ENCODE measurements at regions not wholly inside any gene's neighbourhood (a gene's known extent, or its start where the extent isn't known, plus 50 kb on each side); places are given as distances from the start of the nearest gene placed in this dataset.

GRCh38 chr13:50726164-50726563 lies 117.3 kb downstream of the DLEU7 start:
- POLR2A ChIA-PET = no interaction called here

GRCh38 chr13:50729177-50729576 lies 114.3 kb downstream of the DLEU7 start:
- CTCF ChIA-PET = no interaction called here
- H3K27me3 Mint-ChIP-seq = peaks cover 3% of the 10 kb centered on the region
- POLR2A ChIA-PET = no interaction called here

More at GRCh38 chr13:50726164-50726563, 117.3 kb downstream of the DLEU7 start:
- no peak overlapping the region for H3K4me3 Mint-ChIP-seq
- DNase-seq = no peak
- peaks cover 7% of the 10 kb centered on the region for H3K9me3 Mint-ChIP-seq
- H3K4me1 Mint-ChIP-seq (ENCODE audit: low read depth) = no peaks in the 10 kb centered on the region
- H3K27ac Mint-ChIP-seq = no peak overlapping the region
- intact Hi-C loops (cut with micrococcal nuclease) = no loop called here
- CTCF ChIA-PET = no interaction called here
- H3K27me3 Mint-ChIP-seq = peaks cover 3% of the 10 kb centered on the region
- H3K36me3 Mint-ChIP-seq = no peaks in the 10 kb centered on the region

DNA sequence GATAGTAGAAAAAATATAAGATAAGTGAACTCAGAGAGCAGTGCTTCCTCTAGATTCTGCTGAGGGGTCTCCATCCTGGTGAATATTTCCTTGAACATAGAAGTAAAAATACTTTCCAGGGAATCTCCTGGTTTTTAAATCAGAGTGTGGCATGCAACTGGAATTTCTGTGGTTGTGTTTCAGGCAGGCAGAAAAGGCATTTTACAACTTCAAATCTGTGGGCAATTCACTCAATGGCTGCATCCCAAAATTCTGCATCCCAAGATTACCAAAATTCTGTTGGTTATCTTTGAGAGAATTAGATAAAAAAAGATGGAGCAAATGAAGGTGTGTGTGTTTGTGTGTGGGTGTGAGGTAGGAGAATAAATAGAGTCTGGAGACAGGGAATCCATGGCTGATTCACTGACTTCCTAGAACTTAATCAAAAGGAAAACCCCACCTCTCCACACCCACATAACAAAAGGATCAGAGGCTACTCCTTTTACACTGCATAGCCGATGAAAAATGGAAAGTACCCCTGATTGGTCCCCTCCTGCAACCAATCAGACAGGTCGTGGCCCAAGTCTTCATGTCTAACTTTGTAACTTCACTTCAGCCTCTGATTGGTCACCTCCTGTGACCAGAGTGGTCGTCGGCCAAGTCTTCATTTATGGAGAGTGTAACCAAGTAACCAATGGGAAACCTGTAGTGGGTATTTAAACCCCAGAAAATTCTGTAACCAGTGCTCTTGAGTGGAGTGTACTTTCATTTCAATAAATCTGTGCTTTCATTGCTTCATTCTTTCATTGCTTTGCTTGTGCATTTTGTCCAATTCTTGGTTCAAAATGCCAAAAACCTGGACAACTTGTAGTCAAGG lies 112.8 kb downstream of the DLEU7 start:
- intact Hi-C loops (cut with micrococcal nuclease) = no loop called here
- ChIA-PET CTCF (no interaction called here), POLR2A (no interaction called here)
- Mint-ChIP-seq H3K4me3 (no peak overlapping the region), H3K36me3 (no peaks in the 10 kb centered on the region), H3K27ac (no peak overlapping the region), H3K27me3 (peaks cover 3% of the 10 kb centered on the region), H3K4me1 (ENCODE audit: low read depth) (peaks cover 5% of the 10 kb centered on the region), H3K9me3 (peaks cover 7% of the 10 kb centered on the region)
- DNase-seq = no peak

More at GRCh38 chr13:50729177-50729576, 114.3 kb downstream of the DLEU7 start:
- no peak for DNase-seq
- no peaks in the 10 kb centered on the region for H3K36me3 Mint-ChIP-seq
- H3K4me3 Mint-ChIP-seq = no peak overlapping the region
- H3K4me1 Mint-ChIP-seq (ENCODE audit: low read depth) = peaks cover 5% of the 10 kb centered on the region
- H3K27ac Mint-ChIP-seq = no peak overlapping the region
- peaks cover 7% of the 10 kb centered on the region for H3K9me3 Mint-ChIP-seq
- intact Hi-C loops (cut with micrococcal nuclease) = no loop called here

GRCh38 chr13:50731400-50731799 lies 112.1 kb downstream of the DLEU7 start:
- Mint-ChIP-seq H3K36me3 (no peaks in the 10 kb centered on the region), H3K4me3 (no peak overlapping the region), H3K9me3 (peaks cover 7% of the 10 kb centered on the region), H3K27me3 (peaks cover 3% of the 10 kb centered on the region), H3K27ac (no peak overlapping the region), H3K4me1 (ENCODE audit: low read depth) (peaks cover 5% of the 10 kb centered on the region)
- ChIA-PET POLR2A (no interaction called here), CTCF (no interaction called here)
- intact Hi-C loops (cut with micrococcal nuclease) = no loop called here
- DNase-seq = no peak

DNA sequence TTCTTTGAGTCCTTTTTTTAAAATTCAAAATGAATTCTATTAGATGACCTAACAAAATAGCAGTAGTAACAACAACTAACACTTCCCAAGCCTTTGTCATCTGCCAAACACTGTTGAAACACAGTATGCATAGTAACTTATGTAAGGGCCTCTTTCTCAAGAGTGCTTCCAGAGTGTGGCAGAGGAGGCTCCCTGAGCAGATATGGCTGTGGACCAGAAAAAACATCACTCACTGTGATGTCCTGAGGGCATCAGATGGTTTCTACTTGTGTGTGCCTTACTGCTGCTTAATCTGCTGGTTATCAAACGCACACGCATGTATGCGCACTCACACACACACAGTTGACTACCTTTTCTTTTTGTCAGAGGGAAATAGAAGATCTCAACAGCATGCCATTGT lies 110.8 kb downstream of the DLEU7 start:
- Mint-ChIP-seq H3K4me3 (no peak overlapping the region), H3K4me1 (ENCODE audit: low read depth) (peaks cover 5% of the 10 kb centered on the region), H3K9me3 (peaks cover 7% of the 10 kb centered on the region), H3K27me3 (peaks cover 3% of the 10 kb centered on the region), H3K27ac (no peak overlapping the region), H3K36me3 (no peaks in the 10 kb centered on the region)
- DNase-seq = no peak
- POLR2A ChIA-PET = no interaction called here
- CTCF ChIA-PET = no interaction called here
- intact Hi-C loops (cut with micrococcal nuclease) = no loop called here

DNA sequence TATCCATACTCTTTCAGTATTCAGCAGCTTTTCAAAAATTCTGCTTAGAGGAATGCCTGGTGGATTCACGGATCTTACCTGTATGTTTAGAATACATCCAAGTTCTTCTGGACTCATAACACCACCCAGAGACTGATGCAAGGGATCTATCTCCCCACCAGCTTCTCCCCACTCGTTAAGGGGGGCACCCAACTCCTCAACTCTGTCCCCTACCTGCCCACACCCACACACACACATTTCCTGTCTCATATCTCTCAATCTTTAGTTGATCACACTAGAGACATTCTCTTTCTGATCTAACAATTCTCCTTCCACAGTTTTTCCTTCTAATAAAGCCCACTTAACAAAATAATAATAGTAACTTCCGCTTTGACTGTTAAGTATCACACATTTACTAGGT lies 110.1 kb downstream of the DLEU7 start:
- intact Hi-C loops (cut with micrococcal nuclease) = no loop called here
- ChIA-PET CTCF (no interaction called here), POLR2A (no interaction called here)
- H3K27ac Mint-ChIP-seq = no peak overlapping the region
- peaks cover 3% of the 10 kb centered on the region for H3K27me3 Mint-ChIP-seq
- DNase-seq = no peak
- peaks cover 5% of the 10 kb centered on the region for H3K4me1 Mint-ChIP-seq (ENCODE audit: low read depth)
- H3K36me3 Mint-ChIP-seq = no peaks in the 10 kb centered on the region
- peaks cover 7% of the 10 kb centered on the region for H3K9me3 Mint-ChIP-seq
- no peak overlapping the region for H3K4me3 Mint-ChIP-seq

- ChIA-PET CTCF (no interaction called here), POLR2A (no interaction called here)
- H3K36me3 Mint-ChIP-seq = no peaks in the 10 kb centered on the region
- H3K27me3 Mint-ChIP-seq = peaks cover under 1% of the 10 kb centered on the region
- no peak overlapping the region for H3K27ac Mint-ChIP-seq
- no peak for DNase-seq
- H3K4me1 Mint-ChIP-seq (ENCODE audit: low read depth) = peaks cover 5% of the 10 kb centered on the region
- peaks cover 5% of the 10 kb centered on the region for H3K9me3 Mint-ChIP-seq
- intact Hi-C loops (cut with micrococcal nuclease) = no loop called here
- no peak overlapping the region for H3K4me3 Mint-ChIP-seq
These were observed 108.4 kb downstream of the DLEU7 start for GRCh38 chr13:50735071-50735470.

- Mint-ChIP-seq H3K27me3 (no peaks in the 10 kb centered on the region), H3K9me3 (peaks cover 3% of the 10 kb centered on the region), H3K36me3 (no peaks in the 10 kb centered on the region), H3K27ac (no peak overlapping the region), H3K4me1 (ENCODE audit: low read depth) (peaks cover 3% of the 10 kb centered on the region), H3K4me3 (no peak overlapping the region)
- intact Hi-C loops (cut with micrococcal nuclease) = no loop called here
- POLR2A ChIA-PET = no interaction called here
- no peak for DNase-seq
- CTCF ChIA-PET = interaction anchor here (1.0 kb wide), 1 partner anchor 13 kb away, joined by 3 read pairs; no protein-coding TSS in a partner anchor
These were observed 103.3 kb downstream of the DLEU7 start for GRCh38 chr13:50740052-50740741.

- ChIA-PET POLR2A (no interaction called here), CTCF (no interaction called here)
- no peak overlapping the region for H3K4me3 Mint-ChIP-seq
- no peak overlapping the region for H3K27ac Mint-ChIP-seq
- H3K36me3 Mint-ChIP-seq = no peaks in the 10 kb centered on the region
- no peak for DNase-seq
- intact Hi-C loops (cut with micrococcal nuclease) = no loop called here
- peaks cover 3% of the 10 kb centered on the region for H3K4me1 Mint-ChIP-seq (ENCODE audit: low read depth)
- H3K27me3 Mint-ChIP-seq = no peaks in the 10 kb centered on the region
- H3K9me3 Mint-ChIP-seq = peaks cover 3% of the 10 kb centered on the region
These were observed 101.1 kb downstream of the DLEU7 start for GRCh38 chr13:50742353-50742752.

GRCh38 chr13:50742968-50743367 lies 100.5 kb downstream of the DLEU7 start:
- intact Hi-C loops (cut with micrococcal nuclease) = no loop called here
- H3K27me3 Mint-ChIP-seq = no peaks in the 10 kb centered on the region
- no peak for DNase-seq
- H3K27ac Mint-ChIP-seq = no peak overlapping the region
- CTCF ChIA-PET = no interaction called here
- H3K36me3 Mint-ChIP-seq = no peaks in the 10 kb centered on the region
- POLR2A ChIA-PET = no interaction called here
- no peak overlapping the region for H3K4me3 Mint-ChIP-seq
- peaks cover 3% of the 10 kb centered on the region for H3K9me3 Mint-ChIP-seq
- peaks cover 3% of the 10 kb centered on the region for H3K4me1 Mint-ChIP-seq (ENCODE audit: low read depth)

GRCh38 chr13:50744116-50744660 lies 99.3 kb downstream of the DLEU7 start:
- no peaks in the 10 kb centered on the region for H3K27me3 Mint-ChIP-seq
- no peak for DNase-seq
- peaks cover 3% of the 10 kb centered on the region for H3K4me1 Mint-ChIP-seq (ENCODE audit: low read depth)
- intact Hi-C loops (cut with micrococcal nuclease) = no loop called here
- peaks cover 3% of the 10 kb centered on the region for H3K9me3 Mint-ChIP-seq
- no peak overlapping the region for H3K4me3 Mint-ChIP-seq
- ChIA-PET CTCF (no interaction called here), POLR2A (no interaction called here)
- no peaks in the 10 kb centered on the region for H3K36me3 Mint-ChIP-seq
- no peak overlapping the region for H3K27ac Mint-ChIP-seq

- Mint-ChIP-seq H3K4me1 (ENCODE audit: low read depth) (peaks cover 3% of the 10 kb centered on the region), H3K4me3 (no peak overlapping the region), H3K27ac (no peak overlapping the region), H3K36me3 (no peaks in the 10 kb centered on the region), H3K27me3 (peaks cover 1% of the 10 kb centered on the region), H3K9me3 (peaks cover 7% of the 10 kb centered on the region)
- ChIA-PET POLR2A (no interaction called here), CTCF (interaction anchor here (1.5 kb wide), 1 partner anchor 166 kb away, joined by 4 read pairs; no protein-coding TSS in a partner anchor)
- DNase-seq = no peak
- intact Hi-C loops (cut with micrococcal nuclease) = no loop called here
These were observed 97.9 kb downstream of the DLEU7 start for GRCh38 chr13:50745542-50746115.

Data from activated CD4-positive, alpha-beta memory T cell treated with anti-CD3 and anti-CD28 coated beads for 36 hours (primary cell).